Right ventricle myocardium inferior (tissue), 1 donor: ENCODE measurements at regions not wholly inside any gene's neighbourhood (a gene's known extent, or its start where the extent isn't known, plus 50 kb on each side); places are given as distances from the start of the nearest gene placed in this dataset.

Experiments
- ATAC-seq: fragments of 200-7000 bp; cut with Tn5 transposase; one replicate; pipeline ENCODE4 v1.9.1; 2020; ENCODE audit warnings: mild to moderate bottlenecking, moderate library complexity
- DNase-seq: peaks from one replicate; pipeline ENCODE4 v3.0.0; 2021; ENCODE audit errors: missing footprints
- intact Hi-C: fragments of 100-400 bp; cut with DNase I; formaldehyde crosslinking; loops from one replicate; pipeline ENCODE4 v1.11.0; 2022
- donor health status: DM: no; HTN: yes; CAD: no; lungs with severe emphysema.

- no peak for DNase-seq
- intact Hi-C loops, result no loop called here
- ATAC-seq, result no peak
Measured at GRCh38 chrX:5015451-5015850, 1213.2 kb downstream of the NLGN4X start.

DNA sequence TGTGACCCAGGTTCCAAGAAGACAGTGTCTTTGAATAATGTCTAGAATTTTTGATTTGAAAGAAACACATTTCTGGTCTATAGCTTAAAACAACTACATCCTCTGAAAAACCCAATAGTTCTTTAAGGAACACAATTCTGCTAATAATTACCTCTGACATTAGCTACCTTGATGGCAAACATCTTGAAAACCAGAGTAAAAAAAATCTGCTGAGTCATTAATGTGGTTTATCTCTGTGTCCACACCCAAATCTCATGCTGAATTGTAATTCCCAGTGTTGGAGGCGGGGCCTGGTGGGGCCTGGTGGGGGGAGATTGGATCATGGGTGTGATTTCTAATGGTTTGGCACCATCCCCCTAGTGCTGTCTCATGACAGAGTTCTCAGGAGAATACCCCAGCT lies 1233.8 kb downstream of the NLGN4X start:
- no peak for ATAC-seq
- DNase-seq, result no peak
- intact Hi-C loops, result no loop called here

DNA sequence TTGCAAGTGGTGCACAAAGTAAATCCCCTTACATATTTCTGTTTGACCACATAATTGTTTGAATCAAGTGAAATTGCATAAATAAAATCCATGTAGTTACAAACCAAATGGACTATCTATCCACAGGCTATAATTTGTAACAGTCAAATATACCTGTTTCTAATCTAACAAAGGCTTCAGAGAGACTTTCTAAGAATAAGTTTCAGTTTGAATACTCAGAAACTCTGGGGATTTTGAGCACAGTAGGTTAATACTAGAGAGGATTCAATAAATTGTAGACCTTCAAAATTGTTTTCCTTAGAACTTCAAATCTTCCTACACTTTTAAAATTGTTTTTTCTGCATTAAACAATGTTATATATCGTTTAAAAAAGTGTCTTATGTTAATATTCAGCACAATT lies 1250.1 kb downstream of the NLGN4X start:
- intact Hi-C loops, result no loop called here
- ATAC-seq, result no peak
- DNase-seq, result no peak

GRCh38 chrX:4971646-4972045 lies 1257.0 kb downstream of the NLGN4X start:
- DNase-seq, result no peak
- no peak for ATAC-seq
- intact Hi-C loops, result no loop called here

GRCh38 chrX:4964112-4964511 lies 1250.7 kb upstream of the PRKX start:
- ATAC-seq (no peak), DNase-seq (no peak)
- intact Hi-C loops, result no loop called here

- DNase-seq, result no peak
- no peak for ATAC-seq
- intact Hi-C loops, result no loop called here
Measured at GRCh38 chrX:4963432-4963831, 1250.0 kb upstream of the PRKX start.

GRCh38 chrX:4944767-4945166 lies 1231.3 kb upstream of the PRKX start:
- no peak for DNase-seq
- intact Hi-C loops, result loop anchor here (5.0 kb wide), 1 partner anchor 63 kb away; no protein-coding TSS in a partner anchor
- ATAC-seq, result no peak

- DNase-seq (no peak), ATAC-seq (peak; percentile 5)
- intact Hi-C loops, result no loop called here
Measured at GRCh38 chrX:4936315-4936714, 1222.9 kb upstream of the PRKX start.

DNA sequence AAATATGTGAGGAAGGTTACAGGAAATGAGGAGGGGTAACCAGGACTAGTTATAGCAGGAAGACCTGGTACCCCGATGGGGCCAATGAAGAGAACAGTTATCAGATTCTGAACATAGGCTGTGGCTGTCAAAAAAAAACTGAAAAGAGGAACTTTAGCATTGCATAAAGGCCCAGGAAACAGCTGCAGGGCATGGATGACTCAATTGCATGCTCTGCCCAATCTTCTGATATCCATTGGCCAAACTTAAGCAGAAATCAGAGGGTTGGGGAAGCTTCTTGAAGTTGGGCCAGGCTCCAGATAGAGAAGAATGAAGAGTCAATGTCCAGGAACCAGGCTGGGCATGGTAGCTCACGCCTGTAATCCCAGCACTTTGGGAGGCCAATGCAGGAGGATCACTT lies 1222.4 kb upstream of the PRKX start:
- DNase-seq (no peak), ATAC-seq (peak; percentile 54)

DNA sequence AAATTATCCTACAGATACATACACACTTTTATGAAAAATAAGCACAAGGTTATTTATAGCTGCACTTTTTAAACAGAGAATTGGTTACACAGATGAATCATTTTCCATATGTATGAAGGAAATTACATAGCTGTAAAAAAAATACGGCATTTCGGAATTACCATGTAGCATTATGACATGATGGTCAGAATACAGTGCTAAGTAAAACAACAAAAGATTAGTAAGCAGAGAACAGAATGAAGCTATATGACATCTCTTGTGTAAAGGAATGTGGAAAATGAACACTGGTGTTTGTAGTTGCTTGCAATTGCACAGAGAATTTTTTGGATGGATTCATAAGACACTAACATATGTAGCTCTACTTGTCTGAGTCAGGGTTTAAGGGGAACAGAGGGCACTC lies 1222.0 kb upstream of the PRKX start:
- DNase-seq (no peak), ATAC-seq (no peak)
- intact Hi-C loops, result no loop called here

More for the DNA sequence above, 1222.4 kb upstream of the PRKX start:
- intact Hi-C loops, result no loop called here

DNA sequence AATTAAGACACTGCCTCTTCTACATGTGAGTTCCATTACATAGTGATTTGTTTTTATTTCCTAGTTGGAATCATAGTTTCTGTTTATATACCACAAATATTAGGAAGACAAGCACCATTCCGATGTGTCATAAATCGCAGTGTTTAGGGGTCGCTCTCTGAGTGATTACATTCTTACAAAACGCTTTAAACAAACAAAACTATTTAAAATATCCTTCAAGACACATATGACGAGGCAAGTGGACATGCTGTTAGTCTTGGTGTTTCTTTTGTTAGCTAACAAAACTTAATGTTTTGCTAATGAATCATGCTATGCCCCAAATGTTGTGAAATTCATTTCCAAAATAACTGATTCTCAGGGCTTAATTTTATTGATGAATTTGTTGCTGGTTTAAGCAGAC lies 1219.3 kb upstream of the PRKX start:
- ATAC-seq (no peak), DNase-seq (no peak)
- intact Hi-C loops, result no loop called here

- intact Hi-C loops, result no loop called here
- ATAC-seq, result no peak
- DNase-seq, result no peak
Measured at GRCh38 chrX:4930426-4930825, 1217.0 kb upstream of the PRKX start.

- intact Hi-C loops, result no loop called here
- DNase-seq (no peak), ATAC-seq (no peak)
Measured at GRCh38 chrX:4925911-4926310, 1212.5 kb upstream of the PRKX start.

DNA sequence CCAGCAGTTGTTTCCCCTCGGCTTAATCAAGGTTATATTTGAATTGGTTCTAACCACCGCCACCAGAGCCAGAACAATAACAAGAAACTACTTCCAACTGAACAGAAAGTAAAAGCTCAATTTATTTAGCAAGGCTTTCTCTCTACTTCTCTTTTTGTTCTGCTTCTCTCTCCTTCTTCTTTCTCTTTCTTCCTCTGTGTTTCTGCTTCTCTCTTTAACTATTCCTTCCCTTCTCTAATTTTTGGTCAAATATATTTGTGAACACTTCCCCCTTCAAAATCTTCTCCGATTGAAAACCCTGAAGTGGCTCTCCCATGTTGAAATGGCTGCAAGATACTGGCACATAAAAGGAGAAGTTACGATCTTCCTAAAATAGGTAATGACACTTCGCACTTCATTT lies 1195.9 kb upstream of the PRKX start:
- no peak for DNase-seq

GRCh38 chrX:4905576-4905975 lies 1192.1 kb upstream of the PRKX start:
- no peak for ATAC-seq

More for the DNA sequence above, 1195.9 kb upstream of the PRKX start:
- ATAC-seq, result no peak
- intact Hi-C loops, result no loop called here

DNA sequence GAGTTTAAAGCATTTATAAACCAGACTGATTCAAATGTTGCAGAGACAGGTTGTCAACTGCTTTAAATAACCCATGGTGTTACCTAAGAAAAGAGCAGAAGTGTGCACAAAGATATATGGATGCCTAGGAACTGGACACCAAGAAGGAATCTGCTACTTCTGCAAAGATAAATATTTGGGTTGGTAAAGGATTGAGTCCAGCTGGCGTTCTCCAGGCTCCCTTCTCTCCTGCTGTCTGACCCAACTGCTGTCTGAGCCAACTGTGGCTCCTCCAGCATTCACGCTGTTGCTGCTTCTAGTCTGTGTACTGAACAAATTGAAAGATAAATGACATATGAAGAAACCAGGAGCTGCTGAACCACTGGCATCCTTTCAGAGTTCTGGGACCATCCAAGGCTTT lies 1167.8 kb upstream of the PRKX start:
- intact Hi-C loops, result no loop called here
- DNase-seq, result no peak
- no peak for ATAC-seq

More at GRCh38 chrX:4905576-4905975, 1192.1 kb upstream of the PRKX start:
- no peak for DNase-seq
- intact Hi-C loops, result no loop called here

GRCh38 chrX:4878640-4879039 lies 1165.2 kb upstream of the PRKX start:
- no peak for DNase-seq
- no peak for ATAC-seq
- intact Hi-C loops, result no loop called here

GRCh38 chrX:4876268-4876667 lies 1162.8 kb upstream of the PRKX start:
- intact Hi-C loops, result no loop called here
- DNase-seq (no peak), ATAC-seq (no peak)

- DNase-seq, result no peak
- no peak for ATAC-seq
- intact Hi-C loops, result no loop called here
Measured at GRCh38 chrX:4851534-4851933, 1138.1 kb upstream of the PRKX start.

DNA sequence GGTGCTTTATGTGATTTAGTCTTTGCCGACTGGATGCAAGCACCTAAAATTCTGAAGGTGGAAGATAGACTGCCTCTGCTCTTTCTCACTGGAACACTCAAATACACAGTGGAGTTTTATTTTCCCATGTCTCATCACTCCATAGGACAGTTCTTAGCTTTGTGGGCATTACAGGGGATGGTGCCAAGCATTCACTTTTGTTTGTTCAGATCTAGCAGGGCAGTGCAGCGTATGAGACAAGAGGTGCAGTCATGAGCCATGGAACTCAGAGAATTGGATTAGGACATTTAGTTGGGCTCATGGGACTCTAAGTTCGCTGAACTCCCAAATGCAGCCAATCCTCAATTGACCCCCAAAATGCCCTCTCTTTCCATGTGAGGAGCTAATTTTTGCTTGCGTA lies 1136.9 kb upstream of the PRKX start:
- ATAC-seq, result no peak
- DNase-seq, result no peak
- intact Hi-C loops, result no loop called here

DNA sequence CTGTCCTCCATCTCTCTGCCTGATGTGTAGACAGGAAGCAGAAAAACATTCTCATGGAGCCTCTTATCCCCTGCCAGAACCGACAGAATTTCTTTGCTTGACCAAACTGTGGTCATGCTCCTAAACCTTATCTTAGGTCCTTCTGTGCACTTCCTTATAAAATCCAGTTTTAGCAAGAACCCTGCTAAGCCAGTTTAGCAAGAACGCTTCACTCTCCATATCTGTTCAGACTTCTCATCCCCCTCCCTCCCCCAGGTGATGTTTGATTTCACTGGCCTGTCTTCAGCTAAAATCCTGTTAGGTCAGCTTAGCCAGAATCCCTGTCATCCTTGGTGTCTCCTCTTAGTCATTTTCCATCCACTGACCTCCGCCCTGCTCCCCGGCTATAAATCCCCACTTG lies 1130.9 kb upstream of the PRKX start:
- ATAC-seq (no peak), DNase-seq (no peak)
- intact Hi-C loops, result no loop called here

DNA sequence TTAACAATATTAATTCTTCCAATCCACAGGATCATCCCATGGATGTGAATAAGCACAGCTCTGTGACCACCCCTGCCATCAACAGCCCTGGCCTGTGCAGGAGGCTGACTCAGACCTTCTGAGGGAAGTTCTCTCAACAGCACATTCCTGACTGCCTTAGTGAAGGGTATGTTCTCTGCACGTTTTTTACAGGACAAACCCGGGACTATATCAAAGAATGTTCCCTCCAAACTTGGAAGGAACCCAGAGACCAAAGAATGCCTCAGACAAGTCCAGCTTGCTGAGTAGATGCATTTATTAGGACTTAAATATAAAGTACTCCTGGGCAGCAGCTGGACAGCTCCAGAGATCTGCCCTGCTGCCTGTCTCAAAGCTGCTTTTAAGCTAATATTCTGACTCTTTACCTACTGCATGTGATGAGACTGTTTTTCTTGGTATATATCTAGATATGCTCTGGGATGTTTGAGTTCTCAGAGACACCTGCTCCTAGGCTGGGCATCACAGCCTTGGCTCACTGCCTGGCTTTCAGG lies 1127.8 kb upstream of the PRKX start:
- intact Hi-C loops, result no loop called here
- no peak for ATAC-seq
- DNase-seq, result no peak
